MM.1S (cell line): ENCODE measurements at regions not wholly inside any gene's neighbourhood (a gene's known extent, or its start where the extent isn't known, plus 50 kb on each side); places are given as distances from the start of the nearest gene placed in this dataset.

Source experiments
- CTCF ChIP-seq: fragments of 300-600 bp; sonication (generic); IDR thresholded peaks from 2 replicates; pipeline ENCODE4 v1.5.1; 2016; ENCODE audit warnings: antibody characterized with exemption, low read length, mixed read lengths
- EZH2 ChIP-seq: fragments of 300-600 bp; sonication (generic); optimal IDR thresholded peaks from 2 replicates; pipeline ENCODE3; 2017; ENCODE audit warnings: low read depth, mild to moderate bottlenecking, antibody characterized with exemption, low read length, mixed read lengths
- EZH2phosphoT487 ChIP-seq: fragments of 300-600 bp; sonication (generic); IDR thresholded peaks from 2 replicates; pipeline ENCODE4 v1.6.1; 2018; ENCODE audit warnings: antibody characterized with exemption, low read length

- no peak for TF ChIP-seq CTCF
- no peak for TF ChIP-seq EZH2
- no peak for TF ChIP-seq EZH2phosphoT487
These were observed 77.2 kb upstream of the ST6GAL2 start for GRCh38 chr2:106963156-106963555.
